Hepatocyte (in vitro differentiated cells): ENCODE measurements at regions not wholly inside any gene's neighbourhood (a gene's known extent, or its start where the extent isn't known, plus 50 kb on each side); places are given as distances from the start of the nearest gene placed in this dataset.

Experiments
- DNase-seq: peaks from one replicate; pipeline ENCODE4 v3.0.0-alpha.2; 2016; ENCODE audit warnings: low spot score
- H2AFZ ChIP-seq: fragments of 200-600 bp; sonication (generic); 2 replicates; pipeline ENCODE4 v1.6.0; 2016; ENCODE audit warnings: antibody characterized with exemption, mild to moderate bottlenecking
- H3K27ac ChIP-seq: fragments of 200-600 bp; sonication (generic); 2 replicates; pipeline ENCODE4 v1.5.1; 2016; ENCODE audit warnings: mild to moderate bottlenecking
- H3K27me3 ChIP-seq: fragments of 200-600 bp; sonication (generic); 2 replicates; pipeline ENCODE4 v1.6.1; 2016
- H3K36me3 ChIP-seq: fragments of 200-600 bp; sonication (generic); replicated peaks from 2 replicates; pipeline ENCODE4 v1.5.1; 2016; ENCODE audit warnings: low read depth; ENCODE audit not compliant: insufficient read depth
- H3K4me1 ChIP-seq: fragments of 200-600 bp; sonication (generic); 2 replicates; pipeline ENCODE4 v1.5.1; 2016; ENCODE audit warnings: mild to moderate bottlenecking, moderate library complexity; ENCODE audit not compliant: insufficient read depth
- H3K4me2 ChIP-seq: fragments of 200-600 bp; sonication (generic); 2 replicates; pipeline ENCODE4 v1.6.0; 2016
- H3K4me3 ChIP-seq: fragments of 200-600 bp; sonication (generic); 2 replicates; pipeline ENCODE4 v1.5.1; 2016; ENCODE audit warnings: mild to moderate bottlenecking
- H3K79me2 ChIP-seq: fragments of 200-600 bp; sonication (generic); 2 replicates; pipeline ENCODE4 v1.6.0; 2017; ENCODE audit warnings: mild to moderate bottlenecking
- H3K9me2 ChIP-seq: fragments of 200-600 bp; sonication (generic); replicated peaks from 2 replicates; pipeline ENCODE4 v1.6.0; 2017; ENCODE audit warnings: mild to moderate bottlenecking; ENCODE audit not compliant: insufficient read depth
- H3K9me3 ChIP-seq: fragments of 200-600 bp; sonication (generic); 2 replicates; pipeline ENCODE4 v1.5.1; 2016; ENCODE audit warnings: low read depth, mild to moderate bottlenecking
- H4K20me1 ChIP-seq: fragments of 200-600 bp; sonication (generic); 2 replicates; pipeline ENCODE4 v1.6.0; 2016; ENCODE audit warnings: mild to moderate bottlenecking; ENCODE audit not compliant: insufficient read depth, poor library complexity, severe bottlenecking
- EZH2 ChIP-seq: fragments of 200-600 bp; sonication (generic); IDR thresholded peaks from 2 replicates; pipeline ENCODE4 v1.6.1; 2016; ENCODE audit warnings: antibody characterized with exemption, mild to moderate bottlenecking, borderline replicate concordance
- EZH2phosphoT487 ChIP-seq: fragments of 200-600 bp; sonication (generic); IDR thresholded peaks from one replicate; pipeline ENCODE4 v1.6.1; 2018; ENCODE audit warnings: antibody characterized with exemption, mild to moderate bottlenecking, low read depth, moderate library complexity; ENCODE audit not compliant: unreplicated experiment, severe bottlenecking
- WGBS: methylation state at CpG from one replicate; pipeline ENCODE4 v1.1.6; 2016; ENCODE audit warnings: low lambda C conversion rate; ENCODE audit errors: missing lambda C conversion rate; 5-methylcytosine and 5-hydroxymethylcytosine counted together
- TF ChIP-seq, protein P1 (sequence below): fragments of 200-600 bp; sonication (generic); IDR thresholded peaks from 2 replicates; pipeline ENCODE4 v1.5.1; 2016; ENCODE audit warnings: antibody characterized with exemption, mild to moderate bottlenecking; ENCODE audit not compliant: poor library complexity

DNA sequence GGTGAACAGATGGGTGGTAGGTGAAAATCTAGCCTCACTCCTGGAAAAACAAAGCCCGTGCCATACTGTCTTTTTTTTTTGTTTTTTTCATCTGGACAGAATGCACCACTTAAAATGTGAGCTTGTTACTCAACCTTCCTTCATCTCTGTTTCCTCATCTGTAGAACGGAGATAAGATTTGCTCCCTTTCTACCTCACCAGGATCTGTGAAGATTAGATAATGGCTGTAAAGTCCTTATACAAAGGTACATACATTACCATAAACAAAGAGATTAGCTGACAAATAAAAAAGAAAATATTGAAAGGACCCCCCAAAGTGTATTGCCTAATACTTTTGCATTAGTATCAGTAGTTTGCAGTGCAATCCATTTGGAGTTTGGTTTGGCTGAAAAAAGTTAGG, 75.4 kb upstream of the ZEB2 start:
- Histone ChIP-seq H3K9me2 (no peaks in the 10 kb centered on the region), H4K20me1 (no peaks in the 10 kb centered on the region), H3K27ac (no peak overlapping the region), H3K9me3 (no peaks in the 10 kb centered on the region), H3K4me1 (no peaks in the 10 kb centered on the region), H2AFZ (no peak overlapping the region), H3K4me2 (peak overlapping the region; percentile 64), H3K79me2 (no peaks in the 10 kb centered on the region), H3K27me3 (no peaks in the 10 kb centered on the region), H3K4me3 (no peak overlapping the region), H3K36me3 (no peaks in the 10 kb centered on the region)
- WGBS, result 43% methylated on average over 2 of the region's 2 CpGs
- no peak for DNase-seq
- TF ChIP-seq, protein P1, sequence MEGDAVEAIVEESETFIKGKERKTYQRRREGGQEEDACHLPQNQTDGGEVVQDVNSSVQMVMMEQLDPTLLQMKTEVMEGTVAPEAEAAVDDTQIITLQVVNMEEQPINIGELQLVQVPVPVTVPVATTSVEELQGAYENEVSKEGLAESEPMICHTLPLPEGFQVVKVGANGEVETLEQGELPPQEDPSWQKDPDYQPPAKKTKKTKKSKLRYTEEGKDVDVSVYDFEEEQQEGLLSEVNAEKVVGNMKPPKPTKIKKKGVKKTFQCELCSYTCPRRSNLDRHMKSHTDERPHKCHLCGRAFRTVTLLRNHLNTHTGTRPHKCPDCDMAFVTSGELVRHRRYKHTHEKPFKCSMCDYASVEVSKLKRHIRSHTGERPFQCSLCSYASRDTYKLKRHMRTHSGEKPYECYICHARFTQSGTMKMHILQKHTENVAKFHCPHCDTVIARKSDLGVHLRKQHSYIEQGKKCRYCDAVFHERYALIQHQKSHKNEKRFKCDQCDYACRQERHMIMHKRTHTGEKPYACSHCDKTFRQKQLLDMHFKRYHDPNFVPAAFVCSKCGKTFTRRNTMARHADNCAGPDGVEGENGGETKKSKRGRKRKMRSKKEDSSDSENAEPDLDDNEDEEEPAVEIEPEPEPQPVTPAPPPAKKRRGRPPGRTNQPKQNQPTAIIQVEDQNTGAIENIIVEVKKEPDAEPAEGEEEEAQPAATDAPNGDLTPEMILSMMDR, result no peak
- TF ChIP-seq EZH2 (no peak), EZH2phosphoT487 (no peak)

DNA sequence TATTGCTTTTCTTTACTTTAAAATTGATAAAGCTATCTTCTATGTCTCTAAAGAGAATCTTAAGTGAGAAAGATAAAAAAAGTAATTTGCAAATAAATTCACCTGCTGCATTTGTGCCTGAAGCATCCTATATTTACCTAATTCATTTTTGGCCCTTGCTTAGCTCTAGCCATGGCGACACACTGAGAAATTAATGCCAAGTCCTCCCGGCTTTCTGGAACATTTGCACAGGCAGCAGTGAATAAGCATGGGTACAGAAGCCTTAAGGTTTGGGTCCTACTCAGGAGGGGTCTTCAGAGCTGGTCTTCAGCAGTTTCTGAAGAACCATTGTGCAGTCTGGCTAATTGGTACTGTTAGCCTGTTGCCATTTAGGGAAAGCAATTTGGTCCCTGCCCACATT, 73.9 kb upstream of the ZEB2 start:
- 92% methylated on average over 2 of the region's 2 CpGs for WGBS

DNA sequence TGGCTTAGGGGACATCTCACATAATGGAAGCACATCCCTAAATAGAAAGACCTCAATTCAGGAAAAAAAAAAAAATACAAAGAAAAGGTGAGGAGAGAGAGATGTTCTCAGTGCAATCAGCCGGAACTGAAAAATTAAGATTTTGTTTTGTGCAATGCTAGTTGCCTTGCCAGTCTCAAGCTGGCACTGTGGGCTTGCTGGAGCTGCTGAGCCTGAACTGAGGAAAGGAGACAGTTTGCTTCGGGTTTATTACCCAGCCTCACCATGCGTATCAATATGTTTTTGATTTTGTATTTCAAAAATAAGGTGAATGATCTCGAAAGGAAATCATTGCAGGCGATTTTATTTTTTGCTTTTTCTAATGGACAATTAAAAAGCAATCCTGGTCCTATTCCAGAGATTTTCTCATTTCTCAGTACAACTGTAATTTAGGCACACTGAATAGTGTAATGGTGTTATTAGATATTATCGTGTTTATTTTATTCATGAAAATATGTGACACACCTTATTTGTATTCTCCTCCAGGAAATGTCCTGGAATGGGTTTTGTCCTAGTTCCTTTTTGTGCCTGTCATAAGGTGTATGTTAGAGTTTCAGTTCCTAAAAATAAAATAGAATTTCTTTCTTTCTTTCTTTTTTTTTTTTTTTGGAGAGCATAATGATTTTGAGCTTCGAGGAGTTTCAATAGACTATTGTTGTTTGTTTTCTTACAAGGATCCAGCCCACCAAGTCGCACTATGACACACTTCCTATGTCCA, 72.8 kb upstream of the ZEB2 start:
- TF ChIP-seq EZH2 (no peak), EZH2phosphoT487 (no peak)
- TF ChIP-seq, protein P1, result no peak
- Histone ChIP-seq H3K36me3 (no peaks in the 10 kb centered on the region), H3K9me2 (no peaks in the 10 kb centered on the region), H3K27ac (no peak overlapping the region), H2AFZ (no peak overlapping the region), H4K20me1 (no peaks in the 10 kb centered on the region), H3K4me3 (no peak overlapping the region), H3K27me3 (no peaks in the 10 kb centered on the region), H3K4me2 (no peak overlapping the region), H3K9me3 (no peaks in the 10 kb centered on the region), H3K4me1 (no peaks in the 10 kb centered on the region), H3K79me2 (no peaks in the 10 kb centered on the region)
- 94% methylated on average over 8 of the region's 8 CpGs for WGBS
- DNase-seq, result no peak

More for the DNA sequence above, 73.9 kb upstream of the ZEB2 start:
- Histone ChIP-seq H2AFZ (no peak overlapping the region), H3K9me2 (no peaks in the 10 kb centered on the region), H3K36me3 (no peaks in the 10 kb centered on the region), H3K27me3 (no peaks in the 10 kb centered on the region), H3K79me2 (no peaks in the 10 kb centered on the region), H3K4me2 (no peak overlapping the region), H3K9me3 (no peaks in the 10 kb centered on the region), H3K4me1 (no peaks in the 10 kb centered on the region), H3K27ac (no peak overlapping the region), H4K20me1 (no peaks in the 10 kb centered on the region), H3K4me3 (no peak overlapping the region)
- TF ChIP-seq EZH2phosphoT487, result no peak
- no peak for TF ChIP-seq EZH2
- TF ChIP-seq, protein P1, result no peak
- no peak for DNase-seq
